H1 (cell line): ENCODE measurements at regions not wholly inside any gene's neighbourhood (a gene's known extent, or its start where the extent isn't known, plus 50 kb on each side); places are given as distances from the start of the nearest gene placed in this dataset.

Source experiments
- CTCF ChIA-PET: fragments of 300-600 bp; sonication (Branson Sonifier 250); formaldehyde crosslinking; loops from one replicate; lab custom pipeline; 2021; ENCODE audit not compliant: partially characterized antibody; lab: Charles Lee
- POLR2A ChIA-PET: fragments of 300-600 bp; sonication (Branson Sonifier 250); formaldehyde crosslinking; loops from one replicate; lab custom pipeline; 2021; ENCODE audit warnings: inconsistent platforms; ENCODE audit not compliant: partially characterized antibody; lab: Charles Lee
- DNase-seq, 2 experiments: peaks; one replicate each; pipeline versions ENCODE4 v3.0.0 to v3.0.0-alpha.2; 2010 to 2022; ENCODE audit warnings: low spot score in 2 of 2, low read depth in 1 of 2, mixed read lengths in 1 of 2
- FAIRE-seq: peaks from 2 replicates; lab custom pipeline; 2011; peaks lifted over from hg19 to GRCh38; lab: Jason Lieb, UNC
- H2AFZ ChIP-seq: 2 replicates; pipeline ENCODE4 v1.8.1; 2012; ENCODE audit warnings: low read length, inconsistent platforms
- H2AK5ac ChIP-seq: 2 replicates; pipeline ENCODE4 v1.6.1; 2013; ENCODE audit warnings: low read depth, low read length
- H2BK120ac ChIP-seq: replicated peaks from 2 replicates; pipeline ENCODE3; 2013; ENCODE audit warnings: low read depth, low read length, inconsistent platforms
- H2BK12ac ChIP-seq: 2 replicates; pipeline ENCODE4 v1.6.1; 2013; ENCODE audit warnings: low read depth, low read length
- H2BK15ac ChIP-seq: 2 replicates; pipeline ENCODE4 v1.6.1; 2013; ENCODE audit warnings: low read length
- H2BK20ac ChIP-seq: 2 replicates; pipeline ENCODE4 v1.6.1; 2013; ENCODE audit warnings: low read length
- H2BK5ac ChIP-seq: 2 replicates; pipeline ENCODE4 v1.6.1; 2013; ENCODE audit warnings: low read depth, low read length
- H3K14ac ChIP-seq: 2 replicates; pipeline ENCODE4 v1.6.1; 2013; ENCODE audit warnings: inconsistent platforms; ENCODE audit not compliant: insufficient read length
- H3K18ac ChIP-seq: 2 replicates; pipeline ENCODE4 v1.6.1; 2013; ENCODE audit warnings: low read length; ENCODE audit errors: extremely low read depth
- H3K23ac ChIP-seq: 2 replicates; pipeline ENCODE4 v1.6.1; 2013; ENCODE audit warnings: inconsistent platforms; ENCODE audit not compliant: insufficient read length
- H3K23me2 ChIP-seq: 2 replicates; pipeline ENCODE4 v1.6.1; 2013; ENCODE audit warnings: low read depth, low read length
- H3K27ac ChIP-seq: 2 replicates; pipeline ENCODE4 v1.6.1; 2011; ENCODE audit warnings: low read depth, low read length, inconsistent platforms
- H3K27me3 ChIP-seq, 4 experiments: replicated peaks in 1 of 4; 1 replicate in 1 of 4; 2 replicates in 3 of 4; pipeline versions ENCODE4 v1.6.1 to v1.8.1; 2011 to 2013; ENCODE audit warnings: low read length in 3 of 4, mild to moderate bottlenecking in 3 of 4, inconsistent platforms in 2 of 4, mixed read lengths in 2 of 4, moderate library complexity in 1 of 4; ENCODE audit not compliant: control insufficient read depth in 3 of 4, insufficient read depth in 3 of 4; ENCODE audit errors: extremely low read depth in 1 of 4
- H3K36me3 ChIP-seq, 4 experiments: 2 replicates each; pipeline versions ENCODE4 v1.6.1 to v1.8.1; 2011 to 2013; ENCODE audit warnings: mild to moderate bottlenecking in 4 of 4, low read length in 3 of 4, moderate library complexity in 2 of 4, control low read depth in 1 of 4, inconsistent platforms in 1 of 4; ENCODE audit not compliant: insufficient read depth in 4 of 4, control insufficient read depth in 2 of 4
- H3K4ac ChIP-seq: replicated peaks from 2 replicates; pipeline ENCODE3; 2013; ENCODE audit warnings: low read length, low read depth, mixed read lengths, inconsistent platforms; ENCODE audit not compliant: insufficient read length
- H3K4me1 ChIP-seq, 4 experiments: replicated peaks in 1 of 4; 1 replicate in 1 of 4; 2 replicates in 3 of 4; pipeline versions ENCODE4 v1.6.1 to v1.8.1; 2011 to 2013; ENCODE audit warnings: low read length in 3 of 4, inconsistent platforms in 2 of 4, mixed read lengths in 1 of 4; ENCODE audit not compliant: insufficient read depth in 4 of 4, control insufficient read depth in 3 of 4
- H3K4me2 ChIP-seq, 2 experiments: 2 replicates each; pipeline versions ENCODE4 v1.6.1 to v1.8.1; 2011 to 2013; ENCODE audit warnings: low read depth in 2 of 2, low read length in 2 of 2, control low read depth in 1 of 2, inconsistent platforms in 1 of 2, mild to moderate bottlenecking in 1 of 2; ENCODE audit not compliant: insufficient read depth in 1 of 2
- H3K4me3 ChIP-seq, 4 experiments: fragments of 200-600, 300-600 bp in 1 of 4; sonication (generic), shearing (Covaris generic), sonication (Bioruptor Twin) in 1 of 4; 2 replicates each; pipeline versions ENCODE4 v1.5.1 to v1.8.1; 2011 to 2016; ENCODE audit warnings: low read length in 4 of 4, low read depth in 3 of 4, control low read depth in 2 of 4, inconsistent platforms in 2 of 4, mild to moderate bottlenecking in 2 of 4, mixed read lengths in 1 of 4, moderate library complexity in 1 of 4; ENCODE audit not compliant: insufficient read depth in 2 of 4; ENCODE audit errors: extremely low read depth in 1 of 4
- H3K56ac ChIP-seq: replicated peaks from 2 replicates; pipeline ENCODE3; 2013; ENCODE audit warnings: low read depth, mild to moderate bottlenecking, mixed read lengths, low read length, inconsistent platforms; ENCODE audit not compliant: insufficient read length
- H3K79me1 ChIP-seq: 2 replicates; pipeline ENCODE4 v1.6.1; 2013; ENCODE audit warnings: low read depth, low read length, control low read depth
- H3K79me2 ChIP-seq, 2 experiments: 2 replicates each; pipeline versions ENCODE4 v1.6.1 to v1.8.1; 2012 to 2013; ENCODE audit warnings: low read length in 2 of 2, mild to moderate bottlenecking in 2 of 2, inconsistent platforms in 1 of 2; ENCODE audit not compliant: insufficient read depth in 2 of 2, control insufficient read depth in 1 of 2
- H3K9ac ChIP-seq, 4 experiments: replicated peaks in 1 of 4; 1 replicate in 1 of 4; 2 replicates in 3 of 4; pipeline versions ENCODE4 v1.6.1 to v1.8.1; 2011 to 2013; ENCODE audit warnings: low read depth in 3 of 4, low read length in 3 of 4, control low read depth in 2 of 4, mild to moderate bottlenecking in 2 of 4, moderate library complexity in 2 of 4, inconsistent platforms in 1 of 4; ENCODE audit errors: extremely low read depth in 1 of 4
- H3K9me3 ChIP-seq, 2 experiments: 2 replicates each; pipeline versions ENCODE4 v1.6.1 to v1.8.1; 2012 to 2013; ENCODE audit warnings: mild to moderate bottlenecking in 2 of 2, moderate library complexity in 2 of 2, control low read depth in 1 of 2, inconsistent platforms in 1 of 2, low read depth in 1 of 2, low read length in 1 of 2, mixed read lengths in 1 of 2; ENCODE audit not compliant: insufficient read depth in 2 of 2
- H4K20me1 ChIP-seq, 2 experiments: replicated peaks in 1 of 2; 2 replicates each; pipeline versions ENCODE3 to v1.8.1; 2011 to 2013; ENCODE audit warnings: inconsistent platforms in 2 of 2, low read length in 2 of 2, mild to moderate bottlenecking in 1 of 2; ENCODE audit not compliant: insufficient read depth in 2 of 2, control insufficient read depth in 1 of 2
- H4K5ac ChIP-seq: 2 replicates; pipeline ENCODE4 v1.6.1; 2013; ENCODE audit warnings: low read length, low read depth, mixed read lengths, inconsistent platforms; ENCODE audit not compliant: insufficient read length
- H4K8ac ChIP-seq: 2 replicates; pipeline ENCODE4 v1.8.0; 2013; ENCODE audit warnings: mild to moderate bottlenecking, moderate library complexity, low read length, inconsistent platforms; ENCODE audit not compliant: insufficient read depth; ENCODE audit errors: extremely low read depth
- H4K91ac ChIP-seq: replicated peaks from 2 replicates; pipeline ENCODE3; 2013; ENCODE audit warnings: low read length, mixed read lengths, inconsistent platforms; ENCODE audit not compliant: insufficient read length
- CBX5 ChIP-seq: fragments of 300-800, 300-1000 bp; sonication (generic); IDR thresholded peaks from 2 replicates; pipeline ENCODE4 v1.7.1; 2016; ENCODE audit warnings: antibody characterized with exemption, low read length, low read depth
- CEBPB ChIP-seq: IDR thresholded peaks from 2 replicates; pipeline ENCODE4 v1.6.1; 2012; ENCODE audit warnings: low read depth, low read length
- CREB1 ChIP-seq: IDR thresholded peaks from 2 replicates; pipeline ENCODE4 v1.6.1; 2012; ENCODE audit warnings: inconsistent platforms
- HDAC6 ChIP-seq: IDR thresholded peaks from one replicate; pipeline ENCODE4 v1.7.1; 2012; ENCODE audit warnings: low read depth, mild to moderate bottlenecking, inconsistent platforms, low read length, moderate library complexity
- POLR2A ChIP-seq, 2 experiments: IDR thresholded peaks; 1 replicate in 1 of 2; 2 replicates in 1 of 2; pipeline ENCODE4 v1.6.1; 2011; ENCODE audit warnings: low read depth in 2 of 2, low read length in 2 of 2, mild to moderate bottlenecking in 2 of 2; ENCODE audit errors: control extremely low read depth in 1 of 2
- SIX5 ChIP-seq: IDR thresholded peaks from 2 replicates; pipeline ENCODE4 v1.6.1; 2011; ENCODE audit warnings: mild to moderate bottlenecking, low read depth, low read length
- TAF7 ChIP-seq: optimal IDR thresholded peaks from 2 replicates; pipeline ENCODE3; 2011; ENCODE audit warnings: low read depth, mild to moderate bottlenecking, inconsistent platforms, low read length, moderate library complexity, borderline replicate concordance
- WGBS, 2 experiments: shearing (Covaris generic) in 1 of 2; methylation state at CpG; one replicate each; pipeline versions ENCODE4 v1.1.6 to v1.1.7; 2013 to 2015; ENCODE audit warnings: low lambda C conversion rate in 2 of 2, mixed read lengths in 2 of 2, inconsistent platforms in 1 of 2, low coverage in 1 of 2, missing lambda C conversion rate in 1 of 2; ENCODE audit not compliant: insufficient replicate concordance in 2 of 2, insufficient coverage in 1 of 2, insufficient read length in 1 of 2; ENCODE audit errors: extremely low coverage in 1 of 2, missing lambda C conversion rate in 1 of 2; 5-methylcytosine and 5-hydroxymethylcytosine counted together
- TF ChIP-seq, protein P1 (sequence below): IDR thresholded peaks from 2 replicates; pipeline ENCODE4 v1.6.1; 2012; ENCODE audit warnings: inconsistent platforms

DNA sequence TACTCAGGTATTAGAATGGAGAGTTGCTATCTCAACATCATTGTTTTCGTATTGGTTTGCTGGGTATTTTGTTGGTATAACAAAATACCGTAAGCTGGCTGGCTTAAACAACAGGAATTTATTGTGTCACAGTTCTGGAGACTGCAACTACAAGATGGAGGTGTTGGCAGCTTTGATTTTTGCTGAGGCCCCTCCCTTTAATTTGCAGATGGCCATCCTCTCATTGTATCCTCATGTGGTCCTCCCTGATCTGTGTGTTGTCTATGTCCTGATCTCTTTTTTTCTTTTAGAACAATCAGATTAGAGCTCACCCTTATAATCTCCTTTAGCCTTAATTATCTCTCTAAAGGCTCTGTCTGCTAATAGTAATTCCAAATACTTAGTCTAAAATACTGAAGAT lies 299.8 kb upstream of the GOLIM4 start:
- Histone ChIP-seq H3K14ac (no peak overlapping the region), H3K23me2 (no peaks in the 10 kb centered on the region), H4K20me1 (no peaks in the 10 kb centered on the region), H2AK5ac (no peak overlapping the region), H3K27me3 (no peaks in the 10 kb centered on the region), H3K36me3 (no peaks in the 10 kb centered on the region), H3K9ac (no peak overlapping the region), H3K4me3 (no peak overlapping the region), H4K8ac (no peak overlapping the region), H3K4me2 (no peak overlapping the region), H3K18ac (no peak overlapping the region), H3K27ac (no peak overlapping the region), H2AFZ (no peak overlapping the region), H3K56ac (no peak overlapping the region), H3K79me2 (no peaks in the 10 kb centered on the region), H3K23ac (no peak overlapping the region), H3K9me3 (no peaks in the 10 kb centered on the region), H3K4ac (no peak overlapping the region), H4K91ac (no peak overlapping the region), H2BK120ac (no peak overlapping the region), H2BK15ac (no peak overlapping the region), H4K5ac (no peak overlapping the region), H3K79me1 (no peaks in the 10 kb centered on the region), H2BK20ac (no peak overlapping the region), H3K4me1 (no peaks in the 10 kb centered on the region), H2BK5ac (no peak overlapping the region), H2BK12ac (no peak overlapping the region)
- 92% methylated on average over 2 of the region's 2 CpGs; no CpG with 5 or more reads in 1 of the 2 experiments for WGBS, 2 experiments
- FAIRE-seq (no peak), DNase-seq (no peak)
- ChIA-PET CTCF (interaction anchor here (1.0 kb wide), 1 partner anchor 10 kb away, joined by 3 read pairs; no protein-coding TSS in a partner anchor), POLR2A (no interaction called here)
- no peak for TF ChIP-seq CREB1
- no peak for TF ChIP-seq CBX5
- no peak for TF ChIP-seq TAF7
- no peak for TF ChIP-seq POLR2A (IDR thresholded peaks at IDR 0.05; ENCODE audit: control extremely low read depth in 1 of 2, low read depth in 2 of 2, low read length in 2 of 2)
- no peak for TF ChIP-seq CEBPB
- TF ChIP-seq SIX5: no peak
- TF ChIP-seq HDAC6: no peak
- TF ChIP-seq, protein P1, sequence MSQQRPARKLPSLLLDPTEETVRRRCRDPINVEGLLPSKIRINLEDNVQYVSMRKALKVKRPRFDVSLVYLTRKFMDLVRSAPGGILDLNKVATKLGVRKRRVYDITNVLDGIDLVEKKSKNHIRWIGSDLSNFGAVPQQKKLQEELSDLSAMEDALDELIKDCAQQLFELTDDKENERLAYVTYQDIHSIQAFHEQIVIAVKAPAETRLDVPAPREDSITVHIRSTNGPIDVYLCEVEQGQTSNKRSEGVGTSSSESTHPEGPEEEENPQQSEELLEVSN: no peak
